Thyroid gland (tissue), 4 donors: ENCODE measurements at regions not wholly inside any gene's neighbourhood (a gene's known extent, or its start where the extent isn't known, plus 50 kb on each side); places are given as distances from the start of the nearest gene placed in this dataset.

Experiments
- CTCF ChIP-seq, 6 experiments: fragments of 200-600 bp in 3 of 6; fragments of 450-650 bp in 3 of 6; sonication (generic) in 3 of 6; IDR thresholded peaks; one replicate each; pipeline ENCODE4 v1.5.1; 2016 to 2019; ENCODE audit warnings: antibody characterized with exemption in 6 of 6, mild to moderate bottlenecking in 2 of 6, inconsistent platforms in 1 of 6, moderate library complexity in 1 of 6
- POLR2A ChIP-seq, 2 donors: fragments of 450-650 bp; IDR thresholded peaks; one replicate each; pipeline ENCODE4 v1.6.1; 2017; ENCODE audit warnings: antibody characterized with exemption in 2 of 2, mild to moderate bottlenecking in 2 of 2, moderate library complexity in 1 of 2

- TF ChIP-seq CTCF (IDR thresholded peaks at IDR 0.05) (no peak), POLR2A (IDR thresholded peaks at IDR 0.05) (no peak)
Measured at GRCh38 chr5:10138395-10139057, 111.2 kb downstream of the ATPSCKMT start.
